ENCODE measurements at regions not wholly inside any gene's neighbourhood (a gene's known extent, or its start where the extent isn't known, plus 50 kb on each side); places are given as distances from the start of the nearest gene placed in this dataset.

DNA sequence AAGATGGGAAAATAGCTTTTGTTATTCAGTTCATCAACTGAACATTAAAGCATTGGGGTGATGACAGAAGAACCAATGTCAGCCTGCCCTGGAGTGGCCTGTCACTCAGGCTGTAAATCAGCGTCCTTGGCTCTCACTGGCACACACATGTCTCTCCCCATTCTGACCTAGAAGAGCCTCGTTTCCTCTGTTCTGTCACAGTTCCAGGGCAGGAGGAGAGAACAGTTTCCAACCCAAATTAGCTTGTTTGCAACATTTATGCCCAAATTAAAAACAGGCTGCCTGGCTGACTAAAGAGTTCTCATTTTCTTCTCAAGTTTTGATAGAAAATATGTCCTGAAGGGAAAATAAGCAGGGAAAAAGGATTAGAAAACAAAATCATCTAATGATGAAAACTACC lies 520.1 kb downstream of the CHSY3 start:
- TF ChIP-seq, protein P1, sequence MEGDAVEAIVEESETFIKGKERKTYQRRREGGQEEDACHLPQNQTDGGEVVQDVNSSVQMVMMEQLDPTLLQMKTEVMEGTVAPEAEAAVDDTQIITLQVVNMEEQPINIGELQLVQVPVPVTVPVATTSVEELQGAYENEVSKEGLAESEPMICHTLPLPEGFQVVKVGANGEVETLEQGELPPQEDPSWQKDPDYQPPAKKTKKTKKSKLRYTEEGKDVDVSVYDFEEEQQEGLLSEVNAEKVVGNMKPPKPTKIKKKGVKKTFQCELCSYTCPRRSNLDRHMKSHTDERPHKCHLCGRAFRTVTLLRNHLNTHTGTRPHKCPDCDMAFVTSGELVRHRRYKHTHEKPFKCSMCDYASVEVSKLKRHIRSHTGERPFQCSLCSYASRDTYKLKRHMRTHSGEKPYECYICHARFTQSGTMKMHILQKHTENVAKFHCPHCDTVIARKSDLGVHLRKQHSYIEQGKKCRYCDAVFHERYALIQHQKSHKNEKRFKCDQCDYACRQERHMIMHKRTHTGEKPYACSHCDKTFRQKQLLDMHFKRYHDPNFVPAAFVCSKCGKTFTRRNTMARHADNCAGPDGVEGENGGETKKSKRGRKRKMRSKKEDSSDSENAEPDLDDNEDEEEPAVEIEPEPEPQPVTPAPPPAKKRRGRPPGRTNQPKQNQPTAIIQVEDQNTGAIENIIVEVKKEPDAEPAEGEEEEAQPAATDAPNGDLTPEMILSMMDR (IDR thresholded peaks at IDR 0.05): no peak
- no peak for TF ChIP-seq POLR2A (IDR thresholded peaks at IDR 0.05)
